GM13977 (cell line): ENCODE measurements at regions not wholly inside any gene's neighbourhood (a gene's known extent, or its start where the extent isn't known, plus 50 kb on each side); places are given as distances from the start of the nearest gene placed in this dataset.
"Not testable (repeated sequence)": the region's sequence is repeated elsewhere in the genome, so short reads cannot be mapped to it uniquely, and the experiment has no call there.

Source experiments
- DNase-seq: peaks from one replicate; pipeline ENCODE4 v3.0.0; 2012; ENCODE audit warnings: low spot score
- CTCF ChIP-seq: IDR thresholded peaks from 2 replicates; pipeline ENCODE4 v1.5.1; 2012; ENCODE audit warnings: mild to moderate bottlenecking, control low read depth; ENCODE audit not compliant: insufficient read depth; ENCODE audit errors: extremely low read depth, missing control alignments
- in situ Hi-C: fragments of 300-500 bp; cut with MboI; formaldehyde crosslinking; loops from one replicate; pipeline ENCODE4 v1.12.0; 2022; ENCODE audit warnings: low sequenced_read_pairs, low pct_unique_long_range_greater_than_20kb, mixed read lengths, inconsistent platforms; ENCODE audit not compliant: unreplicated experiment

- DNase-seq: no peak
- in situ Hi-C loops: no loop called here
- TF ChIP-seq CTCF: no peak
These were observed 268.7 kb downstream of the PTGER3 start for GRCh38 chr1:70778934-70779333.

- DNase-seq: no peak
These were observed 268.0 kb downstream of the PTGER3 start for GRCh38 chr1:70779571-70779970.

GRCh38 chr1:70785287-70785686 lies 262.3 kb downstream of the PTGER3 start:
- no peak for TF ChIP-seq CTCF
- no peak for DNase-seq
- in situ Hi-C loops: no loop called here

More at GRCh38 chr1:70779571-70779970, 268.0 kb downstream of the PTGER3 start:
- in situ Hi-C loops: no loop called here
- no peak for TF ChIP-seq CTCF

- no peak for TF ChIP-seq CTCF
- in situ Hi-C loops: no loop called here
- DNase-seq: no peak
These were observed 257.2 kb downstream of the PTGER3 start for GRCh38 chr1:70790232-70790923.

GRCh38 chr1:70795064-70795463 lies 252.6 kb downstream of the PTGER3 start:
- in situ Hi-C loops: not testable (repeated sequence)

GRCh38 chr1:70796298-70796697 lies 251.3 kb downstream of the PTGER3 start:
- DNase-seq, in situ Hi-C loops: not testable (repeated sequence)

More at GRCh38 chr1:70795064-70795463, 252.6 kb downstream of the PTGER3 start:
- DNase-seq: not testable (repeated sequence)

- in situ Hi-C loops, DNase-seq: not testable (repeated sequence)
These were observed 245.0 kb downstream of the PTGER3 start for GRCh38 chr1:70802625-70803024.

- TF ChIP-seq CTCF: no peak
- no peak for DNase-seq
- in situ Hi-C loops: no loop called here
These were observed 242.0 kb downstream of the PTGER3 start for GRCh38 chr1:70805641-70806040.
